Fibroblast of villous mesenchyme (primary cell): ENCODE measurements at regions not wholly inside any gene's neighbourhood (a gene's known extent, or its start where the extent isn't known, plus 50 kb on each side); places are given as distances from the start of the nearest gene placed in this dataset.
"Not testable (repeated sequence)": the region's sequence is repeated elsewhere in the genome, so short reads cannot be mapped to it uniquely, and the experiment has no call there.

Experiments
- DNase-seq: peaks from one replicate; pipeline ENCODE4 v3.0.0-alpha.2; 2010; ENCODE audit warnings: low read depth
- H3K4me3 ChIP-seq: 2 replicates; pipeline ENCODE4 v1.5.1; 2011; ENCODE audit warnings: low read depth, mild to moderate bottlenecking, low read length
- TF ChIP-seq, protein P1 (sequence below): IDR thresholded peaks from 2 replicates; pipeline ENCODE4 v1.5.1; 2012; ENCODE audit warnings: low read depth, mild to moderate bottlenecking, low read length; ENCODE audit not compliant: insufficient read depth

GRCh38 chr7:69428089-69428488 is 170.2 kb upstream of the AUTS2 start:
- TF ChIP-seq, protein P1, sequence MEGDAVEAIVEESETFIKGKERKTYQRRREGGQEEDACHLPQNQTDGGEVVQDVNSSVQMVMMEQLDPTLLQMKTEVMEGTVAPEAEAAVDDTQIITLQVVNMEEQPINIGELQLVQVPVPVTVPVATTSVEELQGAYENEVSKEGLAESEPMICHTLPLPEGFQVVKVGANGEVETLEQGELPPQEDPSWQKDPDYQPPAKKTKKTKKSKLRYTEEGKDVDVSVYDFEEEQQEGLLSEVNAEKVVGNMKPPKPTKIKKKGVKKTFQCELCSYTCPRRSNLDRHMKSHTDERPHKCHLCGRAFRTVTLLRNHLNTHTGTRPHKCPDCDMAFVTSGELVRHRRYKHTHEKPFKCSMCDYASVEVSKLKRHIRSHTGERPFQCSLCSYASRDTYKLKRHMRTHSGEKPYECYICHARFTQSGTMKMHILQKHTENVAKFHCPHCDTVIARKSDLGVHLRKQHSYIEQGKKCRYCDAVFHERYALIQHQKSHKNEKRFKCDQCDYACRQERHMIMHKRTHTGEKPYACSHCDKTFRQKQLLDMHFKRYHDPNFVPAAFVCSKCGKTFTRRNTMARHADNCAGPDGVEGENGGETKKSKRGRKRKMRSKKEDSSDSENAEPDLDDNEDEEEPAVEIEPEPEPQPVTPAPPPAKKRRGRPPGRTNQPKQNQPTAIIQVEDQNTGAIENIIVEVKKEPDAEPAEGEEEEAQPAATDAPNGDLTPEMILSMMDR = no peak
- no peak overlapping the region for H3K4me3 ChIP-seq
- DNase-seq = no peak

DNA sequence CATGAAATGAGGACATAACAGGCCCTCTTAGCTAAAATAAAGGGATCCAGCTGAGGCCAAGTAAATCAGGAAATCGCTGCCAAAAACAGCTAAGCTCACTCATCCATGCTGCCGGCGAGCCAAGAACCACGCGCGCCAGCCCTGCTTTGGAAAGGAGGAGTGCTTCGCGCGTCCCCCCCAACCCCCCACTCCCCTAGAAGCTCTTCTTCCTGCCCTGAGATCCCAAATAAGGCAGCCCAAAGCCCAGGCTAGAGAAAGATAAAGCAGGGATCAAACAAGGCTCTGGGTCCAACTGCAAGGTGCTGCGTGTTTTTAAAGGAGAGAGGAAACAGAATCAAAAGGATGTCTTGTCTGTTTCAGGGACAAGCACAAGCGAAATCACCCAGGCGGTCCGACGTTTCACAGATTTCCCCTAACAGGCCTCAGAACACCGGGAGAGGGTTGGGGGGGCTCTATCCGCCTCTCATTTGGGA is 168.3 kb upstream of the AUTS2 start:
- no peak overlapping the region for H3K4me3 ChIP-seq
- TF ChIP-seq, protein P1 = no peak
- DNase-seq = no peak

- TF ChIP-seq, protein P1 = no peak
- H3K4me3 ChIP-seq = no peak overlapping the region
- DNase-seq = no peak
Observed at GRCh38 chr7:69430384-69431021, 167.8 kb upstream of the AUTS2 start.

DNA sequence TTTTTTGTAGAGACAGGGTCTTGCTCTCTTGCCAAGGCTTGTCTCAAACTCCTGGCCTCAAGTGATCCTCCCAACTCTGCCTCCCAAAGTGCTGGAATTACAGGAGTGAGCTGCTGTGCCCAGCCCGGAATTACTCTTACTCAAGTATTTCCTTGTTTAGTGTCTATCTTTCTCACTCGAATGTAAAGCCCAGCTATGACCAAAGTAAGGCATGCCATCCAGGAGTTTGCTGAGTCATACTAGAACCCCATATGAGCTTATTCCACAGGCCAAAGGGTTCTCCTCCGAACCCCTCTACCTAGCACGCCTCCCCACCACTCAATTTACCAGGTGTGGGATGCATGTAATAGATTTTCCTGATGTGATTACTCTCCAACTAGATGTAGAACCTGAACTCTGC is 166.6 kb upstream of the AUTS2 start:
- TF ChIP-seq, protein P1 = no peak
- DNase-seq = no peak
- H3K4me3 ChIP-seq = no peak overlapping the region

GRCh38 chr7:69432276-69432675 is 166.0 kb upstream of the AUTS2 start:
- not testable (repeated sequence) for DNase-seq, H3K4me3 ChIP-seq

DNA sequence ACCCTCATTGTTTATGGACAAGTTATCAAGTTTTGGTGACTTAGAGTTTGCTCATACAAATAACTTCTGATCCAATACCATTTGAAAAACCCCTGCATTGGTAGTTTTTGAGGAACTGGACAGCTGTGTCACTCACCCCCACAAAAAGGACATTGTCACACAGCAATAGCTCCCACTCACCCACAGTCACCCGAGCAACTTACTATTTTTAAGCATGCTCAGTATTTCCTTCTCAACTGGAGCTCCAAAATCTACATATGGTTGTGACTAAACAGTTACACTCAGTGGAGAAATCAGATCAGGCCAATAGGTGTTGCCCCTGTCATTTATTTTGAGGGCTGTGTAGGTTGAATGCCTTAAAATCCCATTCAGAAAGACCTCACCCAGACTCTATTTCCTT is 165.2 kb upstream of the AUTS2 start:
- no peak for DNase-seq
- TF ChIP-seq, protein P1 = no peak
- no peak overlapping the region for H3K4me3 ChIP-seq

- no peak overlapping the region for H3K4me3 ChIP-seq
- DNase-seq = no peak
- TF ChIP-seq, protein P1 = no peak
Observed at GRCh38 chr7:69434398-69434815, 163.9 kb upstream of the AUTS2 start.
